ENCODE measurements at regions not wholly inside any gene's neighbourhood (a gene's known extent, or its start where the extent isn't known, plus 50 kb on each side); places are given as distances from the start of the nearest gene placed in this dataset.
"Not testable (repeated sequence)": the region's sequence is repeated elsewhere in the genome, so short reads cannot be mapped to it uniquely, and the experiment has no call there.

DNA sequence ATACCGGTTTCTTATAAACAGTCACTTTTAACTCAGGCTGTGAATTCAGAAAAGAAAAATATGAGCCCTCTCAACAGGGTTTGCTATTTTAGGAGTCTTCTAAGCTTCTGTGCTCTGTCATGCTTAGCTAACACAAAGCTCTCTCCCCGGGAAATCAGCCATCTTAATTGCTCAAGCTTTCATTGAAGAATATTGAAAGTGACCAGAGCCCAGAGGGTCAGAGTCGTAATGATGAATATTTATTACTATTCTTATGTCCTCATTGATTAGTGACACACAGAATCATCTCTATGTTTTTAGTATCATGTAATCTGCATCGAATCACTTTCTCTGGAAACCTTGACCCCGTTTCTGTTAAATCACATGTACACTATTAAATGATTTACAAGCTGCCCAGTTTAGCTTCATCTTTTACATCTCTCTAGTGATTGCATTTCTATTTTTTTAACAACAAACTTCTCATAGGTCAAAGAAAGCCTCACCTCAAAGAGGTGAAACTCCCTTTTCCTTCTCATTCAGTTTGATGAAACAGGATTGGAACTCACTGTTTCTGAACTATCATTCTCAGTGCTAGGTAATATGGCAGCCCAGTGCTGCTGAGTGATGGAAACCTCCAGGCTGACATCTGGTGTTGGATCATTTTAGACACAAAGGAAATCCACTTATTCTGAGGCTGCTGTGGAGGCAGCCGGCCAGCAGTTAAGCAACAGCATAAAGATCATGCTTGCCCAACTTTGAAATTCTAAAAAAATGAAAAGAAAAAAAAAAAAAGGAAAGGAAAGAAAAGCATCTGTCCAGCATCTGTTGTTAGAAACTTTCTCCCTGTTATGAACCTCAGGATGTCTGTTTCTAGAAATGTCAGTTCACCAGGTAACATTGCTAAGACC, 96.3 kb downstream of the RFPL4B start:
- DNase-seq (ENCODE audit: low read depth in 1 of 2, low spot score in 1 of 2) (no peak), ATAC-seq (no peak), FAIRE-seq (no peak)
- no peaks in the 10 kb centered on the region for H3K9me3 ChIP-seq
- no peaks in the 10 kb centered on the region for H3K4me1 ChIP-seq
- H3K4me2 ChIP-seq = no peak overlapping the region
- no peak for TF ChIP-seq TFCP2L1 (CRISPR knock-in tag; IDR thresholded peaks at IDR 0.05)
- WGBS (ENCODE audit: missing lambda C conversion rate) = 44% methylated on average over 6 of the region's 6 CpGs
- no peak overlapping the region for H3K4me3 ChIP-seq
- no peak overlapping the region for H3K27ac ChIP-seq
- ChIA-PET POLR2A (no interaction called here), CTCF (interaction anchor here (0.6 kb wide), 1 partner anchor 356 kb away, joined by 3 read pairs; the partner anchor contains the start of genes FAM229B and TUBE1)

- ATAC-seq; POLR2A ChIA-PET; FAIRE-seq; H3K27ac ChIP-seq; H3K4me1 ChIP-seq; H3K4me2 ChIP-seq; CTCF ChIA-PET; H3K9me3 ChIP-seq; H3K4me3 ChIP-seq; DNase-seq (ENCODE audit: low read depth in 1 of 2, low spot score in 1 of 2): not testable (repeated sequence)
- WGBS (ENCODE audit: missing lambda C conversion rate) = 60% methylated on average over 3 of the region's 3 CpGs
These were observed 101.7 kb downstream of the RFPL4B start for GRCh38 chr6:112448786-112449185.

GRCh38 chr6:112450663-112451062, 103.5 kb downstream of the RFPL4B start:
- no peak overlapping the region for H3K27ac ChIP-seq
- ChIA-PET CTCF (no interaction called here), POLR2A (no interaction called here)
- FAIRE-seq (no peak), ATAC-seq (no peak), DNase-seq (ENCODE audit: low read depth in 1 of 2, low spot score in 1 of 2) (no peak)
- no peak overlapping the region for H3K4me2 ChIP-seq
- no peaks in the 10 kb centered on the region for H3K4me1 ChIP-seq
- no peaks in the 10 kb centered on the region for H3K9me3 ChIP-seq
- TF ChIP-seq GATA3 (IDR thresholded peaks at IDR 0.05; ENCODE audit: borderline replicate concordance) (no peak), CHD4 (IDR thresholded peaks at IDR 0.05; ENCODE audit: borderline replicate concordance) (no peak), EP300 (IDR thresholded peaks at IDR 0.05) (no peak)
- H3K4me3 ChIP-seq = no peak overlapping the region

DNA sequence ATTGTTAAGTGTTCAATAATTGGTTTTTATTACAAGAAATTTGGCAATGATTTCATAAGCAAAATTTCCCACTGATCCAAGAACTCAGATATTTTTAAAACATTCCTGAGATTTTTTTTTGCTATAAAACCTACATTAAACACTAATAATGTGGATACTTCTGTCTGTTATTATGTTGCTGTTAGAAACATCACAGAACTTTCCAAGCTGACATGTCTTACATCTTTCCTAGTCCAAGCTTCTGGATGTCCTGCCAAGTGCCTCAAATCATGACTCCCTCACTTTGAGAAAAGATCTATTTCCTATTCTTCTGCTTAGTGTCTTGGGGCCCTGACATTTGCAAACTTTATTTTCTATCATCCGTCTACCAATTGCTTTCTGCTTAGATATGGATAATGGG, 110.8 kb downstream of the RFPL4B start:
- TF ChIP-seq TP53 (CRISPR knock-in tag; IDR thresholded peaks at IDR 0.05) = no peak
- TF ChIP-seq CTCF (IDR thresholded peaks at IDR 0.05) = no peak
- TF ChIP-seq SMC3 (IDR thresholded peaks at IDR 0.05) = no peak
- TF ChIP-seq PHF8 (IDR thresholded peaks at IDR 0.05; ENCODE audit: borderline replicate concordance, low read depth) = no peak
- no peak for TF ChIP-seq ZSCAN20 (CRISPR knock-in tag; IDR thresholded peaks at IDR 0.05)
- TF ChIP-seq POLR2AphosphoS2 (conservative IDR thresholded peaks at IDR 0.05; ENCODE audit: low read length) = no peak
- no peak for TF ChIP-seq MAFK (IDR thresholded peaks at IDR 0.05; ENCODE audit: partially characterized antibody)
- TF ChIP-seq JUNB (IDR thresholded peaks at IDR 0.05) = no peak
- TF ChIP-seq, protein P1, sequence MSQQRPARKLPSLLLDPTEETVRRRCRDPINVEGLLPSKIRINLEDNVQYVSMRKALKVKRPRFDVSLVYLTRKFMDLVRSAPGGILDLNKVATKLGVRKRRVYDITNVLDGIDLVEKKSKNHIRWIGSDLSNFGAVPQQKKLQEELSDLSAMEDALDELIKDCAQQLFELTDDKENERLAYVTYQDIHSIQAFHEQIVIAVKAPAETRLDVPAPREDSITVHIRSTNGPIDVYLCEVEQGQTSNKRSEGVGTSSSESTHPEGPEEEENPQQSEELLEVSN (IDR thresholded peaks at IDR 0.05; ENCODE audit: borderline replicate concordance, low read depth) = no peak
- TF ChIP-seq EHMT2 (IDR thresholded peaks at IDR 0.05; ENCODE audit: low read depth) = no peak
- TF ChIP-seq RARB (CRISPR knock-in tag; IDR thresholded peaks at IDR 0.05) = no peak
- no peak for TF ChIP-seq REST (IDR thresholded peaks at IDR 0.05)
- no peak overlapping the region for H3K27ac ChIP-seq
- WGBS (ENCODE audit: missing lambda C conversion rate) = 75% methylated on average over 1 of the region's 1 CpG
- H3K4me2 ChIP-seq = no peak overlapping the region
- no peak for DNase-seq (ENCODE audit: low read depth in 1 of 2, low spot score in 1 of 2)
- no peaks in the 10 kb centered on the region for H3K9me3 ChIP-seq
- ChIA-PET POLR2A (no interaction called here), CTCF (interaction anchor here (0.7 kb wide), 1 partner anchor 136 kb away, joined by 3 read pairs; no protein-coding TSS in a partner anchor)
- no peak for ATAC-seq
- H3K4me3 ChIP-seq = no peak overlapping the region
- FAIRE-seq = no peak
- H3K4me1 ChIP-seq = no peaks in the 10 kb centered on the region

Measured in A549 (cell line).